ENCODE measurements at regions not wholly inside any gene's neighbourhood (a gene's known extent, or its start where the extent isn't known, plus 50 kb on each side); places are given as distances from the start of the nearest gene placed in this dataset.

GRCh38 chr2:48826986-48827385, 71.5 kb upstream of the LHCGR start:
- H3K4me1 ChIP-seq (ENCODE audit: control insufficient read depth, insufficient read depth, low read length, poor library complexity, severe bottlenecking): peaks cover 3% of the 10 kb centered on the region
- H3K9me3 ChIP-seq (ENCODE audit: control insufficient read depth, low read length): no peaks in the 10 kb centered on the region
- H3K4me3 ChIP-seq (ENCODE audit: extremely low read depth, insufficient read depth, low read length, poor library complexity, severe bottlenecking): no peak overlapping the region
- no peak overlapping the region for H3K27ac ChIP-seq (ENCODE audit: low read depth, low read length, severe bottlenecking)
- WGBS, 2 experiments (ENCODE audit: insufficient coverage in 2 of 2): 86 to 94% methylated on average over 3 to 4 of the region's 4 CpGs
- H3K36me3 ChIP-seq (ENCODE audit: control insufficient read depth, insufficient read depth, low read length): no peaks in the 10 kb centered on the region

DNA sequence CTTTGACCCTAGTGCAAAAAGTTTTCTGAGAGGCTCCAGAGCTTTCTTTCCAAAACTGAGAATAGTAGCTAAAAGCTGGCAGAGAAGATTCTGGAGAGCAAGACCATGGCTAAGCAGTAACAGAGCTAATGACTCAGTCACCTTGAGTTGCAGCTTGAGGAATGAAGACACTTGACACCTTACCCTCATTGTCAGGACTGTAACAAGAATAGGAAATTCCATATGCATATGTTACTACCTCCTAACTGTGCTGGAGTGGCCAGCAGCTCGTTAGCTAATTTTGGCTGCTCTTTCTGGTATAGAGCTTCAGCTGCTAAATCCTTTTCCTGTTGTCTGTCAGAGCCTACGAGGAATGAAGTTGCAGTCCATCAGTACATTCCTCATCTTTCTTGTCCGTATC, 68.6 kb upstream of the LHCGR start:
- no peaks in the 10 kb centered on the region for H3K36me3 ChIP-seq (ENCODE audit: control insufficient read depth, insufficient read depth, low read length)
- no peak overlapping the region for H3K27ac ChIP-seq (ENCODE audit: low read depth, low read length, severe bottlenecking)
- no peaks in the 10 kb centered on the region for H3K9me3 ChIP-seq (ENCODE audit: control insufficient read depth, low read length)
- H3K4me1 ChIP-seq (ENCODE audit: control insufficient read depth, insufficient read depth, low read length, poor library complexity, severe bottlenecking): peaks cover 3% of the 10 kb centered on the region
- 88 to 89% methylated on average over 2 to 3 of the region's 3 CpGs for WGBS, 2 experiments (ENCODE audit: insufficient coverage in 2 of 2)
- H3K4me3 ChIP-seq (ENCODE audit: extremely low read depth, insufficient read depth, low read length, poor library complexity, severe bottlenecking): no peak overlapping the region

DNA sequence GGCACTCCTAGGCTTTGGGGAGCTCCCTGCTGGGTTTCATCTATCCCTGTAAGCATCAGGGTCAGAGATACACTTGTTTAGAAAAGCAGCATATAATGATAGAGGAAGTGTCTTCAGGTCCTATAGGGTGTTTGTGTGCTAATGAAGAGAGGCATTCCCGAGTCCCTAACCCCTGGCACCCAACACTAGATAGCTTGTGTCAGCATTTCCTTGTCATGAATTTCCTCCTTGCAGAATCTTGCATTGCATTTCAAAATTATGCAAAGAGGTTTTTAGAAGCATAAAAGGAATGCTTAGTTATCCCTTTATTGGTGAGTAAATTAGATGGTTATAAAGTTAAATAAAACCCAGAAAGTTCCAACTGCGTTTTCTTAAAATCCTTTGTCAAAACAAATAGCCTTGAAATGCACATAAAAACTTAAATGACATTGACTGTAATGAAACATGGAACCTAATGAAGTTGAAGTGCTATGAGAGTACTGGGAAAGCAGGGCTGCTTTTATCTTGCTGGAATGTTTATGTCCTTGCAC, 63.7 kb upstream of the LHCGR start:
- WGBS, 2 experiments (ENCODE audit: insufficient coverage in 2 of 2): no CpG with 5 or more reads among the region's 2 CpGs
- Histone ChIP-seq H3K27ac (ENCODE audit: low read depth, low read length, severe bottlenecking) (no peak overlapping the region), H3K36me3 (ENCODE audit: control insufficient read depth, insufficient read depth, low read length) (no peaks in the 10 kb centered on the region), H3K9me3 (ENCODE audit: control insufficient read depth, low read length) (no peaks in the 10 kb centered on the region), H3K4me1 (ENCODE audit: control insufficient read depth, insufficient read depth, low read length, poor library complexity, severe bottlenecking) (no peaks in the 10 kb centered on the region), H3K4me3 (ENCODE audit: extremely low read depth, insufficient read depth, low read length, poor library complexity, severe bottlenecking) (no peak overlapping the region)

- H3K9me3 ChIP-seq (ENCODE audit: control insufficient read depth, low read length): no peaks in the 10 kb centered on the region
- no peak overlapping the region for H3K4me3 ChIP-seq (ENCODE audit: extremely low read depth, insufficient read depth, low read length, poor library complexity, severe bottlenecking)
These were observed 61.8 kb upstream of the LHCGR start for GRCh38 chr2:48817355-48817754.

GRCh38 chr2:48812416-48812815, 56.9 kb upstream of the LHCGR start:
- WGBS, 2 experiments (ENCODE audit: insufficient coverage in 2 of 2): 20 to 33% methylated on average over 1 of the region's 1 CpG
- Histone ChIP-seq H3K9me3 (ENCODE audit: control insufficient read depth, low read length) (no peaks in the 10 kb centered on the region), H3K27ac (ENCODE audit: low read depth, low read length, severe bottlenecking) (no peak overlapping the region), H3K36me3 (ENCODE audit: control insufficient read depth, insufficient read depth, low read length) (no peaks in the 10 kb centered on the region), H3K4me1 (ENCODE audit: control insufficient read depth, insufficient read depth, low read length, poor library complexity, severe bottlenecking) (no peaks in the 10 kb centered on the region), H3K4me3 (ENCODE audit: extremely low read depth, insufficient read depth, low read length, poor library complexity, severe bottlenecking) (no peak overlapping the region)

More at GRCh38 chr2:48817355-48817754, 61.8 kb upstream of the LHCGR start:
- no peaks in the 10 kb centered on the region for H3K4me1 ChIP-seq (ENCODE audit: control insufficient read depth, insufficient read depth, low read length, poor library complexity, severe bottlenecking)
- H3K36me3 ChIP-seq (ENCODE audit: control insufficient read depth, insufficient read depth, low read length): no peaks in the 10 kb centered on the region
- WGBS, 2 experiments (ENCODE audit: insufficient coverage in 2 of 2): 80% methylated on average over 1 of the region's 1 CpG; no CpG with 5 or more reads in 1 of the 2 experiments
- no peak overlapping the region for H3K27ac ChIP-seq (ENCODE audit: low read depth, low read length, severe bottlenecking)

- Histone ChIP-seq H3K36me3 (ENCODE audit: control insufficient read depth, insufficient read depth, low read length) (no peaks in the 10 kb centered on the region), H3K27ac (ENCODE audit: low read depth, low read length, severe bottlenecking) (no peak overlapping the region), H3K4me1 (ENCODE audit: control insufficient read depth, insufficient read depth, low read length, poor library complexity, severe bottlenecking) (no peaks in the 10 kb centered on the region), H3K4me3 (ENCODE audit: extremely low read depth, insufficient read depth, low read length, poor library complexity, severe bottlenecking) (no peak overlapping the region), H3K9me3 (ENCODE audit: control insufficient read depth, low read length) (no peaks in the 10 kb centered on the region)
- WGBS, 2 experiments (ENCODE audit: insufficient coverage in 2 of 2): 91% methylated on average over 1 of the region's 1 CpG; no CpG with 5 or more reads in 1 of the 2 experiments
These were observed 52.8 kb upstream of the LHCGR start for GRCh38 chr2:48808311-48808710.

Data from mesodermal cell (in vitro differentiated cells).